Embryonic facial prominence (tissue), 1 donor: ENCODE measurements at regions not wholly inside any gene's neighbourhood (a gene's known extent, or its start where the extent isn't known, plus 50 kb on each side); places are given as distances from the start of the nearest gene placed in this dataset.

Experiments
- DNase-seq: peaks from one replicate; pipeline ENCODE4 v3.0.0-alpha.2; 2016; ENCODE audit errors: extremely low spot score

DNA sequence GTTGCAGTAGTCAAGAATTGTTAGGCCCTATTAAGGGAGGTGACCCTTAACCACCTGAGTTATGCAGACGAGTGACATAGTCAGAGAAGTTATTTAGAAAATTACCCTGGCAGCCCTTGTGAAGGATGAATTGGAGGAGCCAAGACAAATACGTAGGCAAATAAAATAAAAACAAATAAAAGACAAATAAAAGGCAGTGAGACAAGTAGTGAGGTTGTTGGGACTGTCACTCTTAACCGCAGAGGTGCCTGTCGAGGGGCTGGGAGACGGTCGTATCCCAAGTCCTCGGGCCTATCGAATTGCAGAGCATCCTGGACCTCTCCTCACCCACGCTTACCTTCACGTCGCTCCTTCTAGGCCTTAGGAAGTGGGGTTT is 58.0 kb upstream of the ZC4H2 start:
- DNase-seq, result no peak
